GM12873 (cell line): ENCODE measurements at regions not wholly inside any gene's neighbourhood (a gene's known extent, or its start where the extent isn't known, plus 50 kb on each side); places are given as distances from the start of the nearest gene placed in this dataset.

Experiments used
- TF ChIP-seq, protein P1 (sequence below): IDR thresholded peaks from 2 replicates; pipeline ENCODE4 v1.5.1; 2012; ENCODE audit warnings: low read depth, mild to moderate bottlenecking, moderate library complexity, low read length, control low read depth; ENCODE audit not compliant: insufficient read depth; ENCODE audit errors: missing control alignments

DNA sequence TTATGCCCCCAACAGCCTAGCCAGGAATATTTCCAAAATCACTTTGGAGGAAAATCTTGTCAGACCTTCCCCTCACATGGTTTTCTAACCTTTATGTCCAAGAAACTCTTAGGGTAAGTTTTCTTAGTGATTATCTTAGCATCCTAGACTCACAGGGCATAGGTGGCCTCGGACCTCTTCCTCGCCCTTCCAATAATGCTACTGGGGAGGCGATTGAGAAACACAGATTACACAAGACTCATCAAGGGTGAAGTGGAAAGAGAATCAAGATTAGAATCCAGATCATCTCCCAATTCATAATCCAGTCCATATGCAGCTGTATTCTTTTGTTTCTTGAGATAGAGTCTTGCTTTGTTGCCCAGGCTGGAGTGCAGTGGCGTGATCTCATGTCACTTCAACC is 358.4 kb upstream of the CDH5 start:
- TF ChIP-seq, protein P1, sequence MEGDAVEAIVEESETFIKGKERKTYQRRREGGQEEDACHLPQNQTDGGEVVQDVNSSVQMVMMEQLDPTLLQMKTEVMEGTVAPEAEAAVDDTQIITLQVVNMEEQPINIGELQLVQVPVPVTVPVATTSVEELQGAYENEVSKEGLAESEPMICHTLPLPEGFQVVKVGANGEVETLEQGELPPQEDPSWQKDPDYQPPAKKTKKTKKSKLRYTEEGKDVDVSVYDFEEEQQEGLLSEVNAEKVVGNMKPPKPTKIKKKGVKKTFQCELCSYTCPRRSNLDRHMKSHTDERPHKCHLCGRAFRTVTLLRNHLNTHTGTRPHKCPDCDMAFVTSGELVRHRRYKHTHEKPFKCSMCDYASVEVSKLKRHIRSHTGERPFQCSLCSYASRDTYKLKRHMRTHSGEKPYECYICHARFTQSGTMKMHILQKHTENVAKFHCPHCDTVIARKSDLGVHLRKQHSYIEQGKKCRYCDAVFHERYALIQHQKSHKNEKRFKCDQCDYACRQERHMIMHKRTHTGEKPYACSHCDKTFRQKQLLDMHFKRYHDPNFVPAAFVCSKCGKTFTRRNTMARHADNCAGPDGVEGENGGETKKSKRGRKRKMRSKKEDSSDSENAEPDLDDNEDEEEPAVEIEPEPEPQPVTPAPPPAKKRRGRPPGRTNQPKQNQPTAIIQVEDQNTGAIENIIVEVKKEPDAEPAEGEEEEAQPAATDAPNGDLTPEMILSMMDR, result no peak

DNA sequence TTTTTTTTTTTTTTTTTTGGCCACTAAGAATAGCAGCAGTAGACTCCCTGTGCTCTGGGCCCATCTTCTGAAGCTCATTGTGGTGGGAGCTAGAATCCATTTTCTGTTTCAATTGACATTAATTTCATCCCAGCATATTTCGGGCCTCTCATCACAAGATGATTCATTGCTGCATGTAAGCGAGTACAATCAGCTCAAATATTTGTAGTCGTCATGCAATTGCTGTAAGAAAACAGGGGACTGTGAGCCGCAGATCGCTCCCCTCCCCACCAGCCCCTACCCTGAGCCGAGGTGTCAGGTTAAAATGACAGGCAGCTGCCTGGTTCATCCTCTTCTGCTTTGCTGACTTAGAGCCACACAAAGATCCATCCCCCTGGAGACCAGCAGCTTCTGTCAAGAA is 358.8 kb upstream of the CDH5 start:
- TF ChIP-seq, protein P1, result no peak

DNA sequence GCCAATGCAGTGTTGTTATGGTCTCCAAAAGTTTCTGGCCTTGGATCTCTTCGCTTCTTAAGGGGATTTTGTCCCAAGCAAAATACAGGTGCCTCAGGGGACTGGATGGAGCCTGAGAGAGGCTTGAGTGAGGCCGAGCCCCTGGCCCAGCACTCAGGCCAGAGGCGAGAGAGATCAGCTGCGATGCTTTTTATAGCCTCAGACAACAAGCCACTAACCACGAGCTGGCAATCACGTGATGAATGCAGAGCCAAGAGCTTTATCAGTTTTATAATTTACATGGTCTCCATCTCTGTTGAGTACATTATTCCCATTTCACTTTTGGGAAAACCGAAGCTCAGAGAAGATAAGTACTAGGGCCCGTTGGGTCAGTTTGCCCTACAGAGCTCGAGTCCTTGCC is 360.0 kb upstream of the CDH5 start:
- TF ChIP-seq, protein P1, result no peak

DNA sequence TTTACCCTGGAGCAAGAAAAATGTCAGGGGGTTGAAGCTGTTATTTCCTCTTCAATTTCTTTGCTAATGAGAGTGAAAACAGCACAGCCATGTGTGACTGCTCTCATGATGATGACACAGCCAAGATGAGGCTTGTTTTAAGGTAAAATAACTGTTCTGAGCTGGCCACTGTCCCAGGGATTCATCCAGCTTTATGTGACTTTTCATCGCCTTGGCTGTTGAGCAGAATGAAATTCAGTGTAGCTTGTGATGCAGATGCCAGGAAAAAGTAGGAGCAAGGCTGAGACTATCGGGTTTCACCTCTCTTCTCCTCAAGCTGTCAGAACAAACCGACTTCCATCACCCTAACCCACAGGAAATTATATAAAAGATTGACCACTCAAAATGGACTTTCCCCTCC is 361.8 kb upstream of the CDH5 start:
- TF ChIP-seq, protein P1, result no peak

DNA sequence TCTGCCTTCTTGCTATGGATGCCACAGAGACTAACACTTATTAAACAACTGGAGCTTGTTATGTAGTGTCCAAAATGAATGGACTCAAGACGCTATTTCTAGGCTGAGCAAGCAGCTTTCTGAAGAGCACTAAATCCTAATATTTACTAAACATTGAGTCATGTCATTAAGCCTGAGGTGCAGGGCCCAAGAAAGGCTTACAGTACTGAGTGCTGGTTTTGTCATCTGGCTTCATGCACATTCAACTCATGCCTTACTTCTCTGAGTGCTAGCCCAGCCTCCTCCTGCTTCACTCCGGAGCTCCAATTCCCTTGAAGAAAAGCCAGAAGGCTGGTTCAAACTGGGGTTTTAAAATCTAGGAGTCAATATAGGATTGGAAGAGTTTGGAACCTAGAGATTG is 363.3 kb upstream of the CDH5 start:
- TF ChIP-seq, protein P1, result no peak

DNA sequence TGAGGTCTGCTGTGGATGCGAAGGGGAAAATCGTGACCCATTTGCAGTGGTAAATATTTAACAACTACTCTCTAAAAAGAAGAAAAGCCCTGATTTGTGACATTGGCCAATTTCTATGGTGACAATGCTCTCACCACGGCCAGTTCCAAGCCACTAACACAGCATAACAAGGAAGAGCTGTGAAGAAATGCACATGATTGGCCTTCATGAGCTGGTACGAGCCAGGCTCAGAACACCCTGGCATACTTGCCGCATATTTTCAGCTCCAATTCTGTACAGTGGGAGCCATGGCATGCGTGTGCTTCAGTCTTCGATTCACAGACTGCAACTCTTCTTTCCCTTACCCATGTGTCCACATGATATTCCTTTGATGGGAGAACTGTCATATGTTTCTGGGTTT is 363.9 kb upstream of the CDH5 start:
- TF ChIP-seq, protein P1, result no peak

DNA sequence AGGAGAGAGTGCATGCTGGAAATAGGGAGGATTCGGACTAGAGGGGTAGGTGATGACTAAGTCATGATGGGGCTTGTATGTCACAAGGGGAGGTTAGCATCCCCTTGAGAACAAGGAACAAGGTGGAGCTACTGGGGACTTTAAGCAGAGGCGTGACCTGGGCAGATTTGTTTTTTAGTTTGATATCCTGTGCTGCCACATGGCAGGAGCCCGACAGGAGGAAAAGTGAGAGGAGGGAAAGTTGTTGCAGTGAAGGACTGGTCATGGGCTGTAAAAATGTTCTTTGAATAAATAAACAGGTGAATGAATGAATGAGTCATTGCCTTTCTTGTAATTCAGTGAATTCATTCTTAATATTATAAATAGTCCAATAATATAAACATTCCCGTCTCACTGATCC is 365.1 kb upstream of the CDH5 start:
- TF ChIP-seq, protein P1, result no peak
